Mucosa of rectum (tissue), 2 donors: ENCODE measurements at regions not wholly inside any gene's neighbourhood (a gene's known extent, or its start where the extent isn't known, plus 50 kb on each side); places are given as distances from the start of the nearest gene placed in this dataset.
"Not testable (repeated sequence)": the region's sequence is repeated elsewhere in the genome, so short reads cannot be mapped to it uniquely, and the experiment has no call there.

Experiments
- H3K27ac ChIP-seq, 2 donors: one replicate each; pipeline ENCODE4 v1.7.0; 2013; ENCODE audit warnings: inconsistent platforms in 2 of 2, low read depth in 2 of 2, low read length in 2 of 2
- H3K27me3 ChIP-seq, 2 donors: one replicate each; pipeline ENCODE4 v1.7.0; 2013; ENCODE audit warnings: low read length in 2 of 2; ENCODE audit not compliant: control insufficient read depth in 2 of 2, insufficient read depth in 2 of 2
- H3K36me3 ChIP-seq, 2 donors: one replicate each; pipeline ENCODE4 v1.7.0; 2013; ENCODE audit warnings: low read length in 2 of 2; ENCODE audit not compliant: control insufficient read depth in 2 of 2, insufficient read depth in 2 of 2
- H3K4me1 ChIP-seq, 2 donors: one replicate each; pipeline ENCODE4 v1.7.0; 2013; ENCODE audit warnings: low read length in 2 of 2, mild to moderate bottlenecking in 1 of 2; ENCODE audit not compliant: control insufficient read depth in 2 of 2, insufficient read depth in 2 of 2
- H3K4me3 ChIP-seq, 2 donors: one replicate each; pipeline ENCODE4 v1.7.0; 2013; ENCODE audit warnings: low read length in 2 of 2
- H3K9ac ChIP-seq, 2 donors: one replicate each; pipeline ENCODE4 v1.7.0; 2013; ENCODE audit warnings: low read length in 2 of 2, low read depth in 1 of 2, mild to moderate bottlenecking in 1 of 2
- H3K9me3 ChIP-seq, 2 donors: one replicate each; pipeline ENCODE4 v1.7.0; 2013; ENCODE audit warnings: low read length in 2 of 2; ENCODE audit not compliant: control insufficient read depth in 2 of 2
- donor health status: healthy.
- donor health status: Normal muscosa, but diverticular disease.

DNA sequence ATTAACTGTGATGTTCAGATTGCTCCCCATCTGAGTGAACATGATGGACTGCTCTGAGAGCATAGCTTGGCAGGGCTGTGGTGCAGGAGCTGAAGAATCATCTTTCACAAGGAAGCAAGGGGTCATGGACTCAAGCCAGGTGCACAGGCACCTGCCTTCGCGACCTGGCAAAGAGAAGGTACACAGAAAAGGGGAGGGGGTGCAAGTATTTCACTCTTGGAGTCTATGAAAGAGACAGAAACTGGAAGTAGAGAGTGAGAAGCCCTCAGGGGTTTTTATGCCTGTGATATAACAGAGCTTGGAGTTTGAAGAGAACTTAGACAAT is 232.6 kb upstream of the PLXNA2 start:
- H3K4me3 ChIP-seq: no peak overlapping the region
- H3K27ac ChIP-seq: no peak overlapping the region
- no peaks in the 10 kb centered on the region for H3K4me1 ChIP-seq
- H3K9ac ChIP-seq: no peak overlapping the region
- H3K9me3 ChIP-seq: no peaks in the 10 kb centered on the region
- H3K36me3 ChIP-seq: no peaks in the 10 kb centered on the region
- no peaks in the 10 kb centered on the region for H3K27me3 ChIP-seq

DNA sequence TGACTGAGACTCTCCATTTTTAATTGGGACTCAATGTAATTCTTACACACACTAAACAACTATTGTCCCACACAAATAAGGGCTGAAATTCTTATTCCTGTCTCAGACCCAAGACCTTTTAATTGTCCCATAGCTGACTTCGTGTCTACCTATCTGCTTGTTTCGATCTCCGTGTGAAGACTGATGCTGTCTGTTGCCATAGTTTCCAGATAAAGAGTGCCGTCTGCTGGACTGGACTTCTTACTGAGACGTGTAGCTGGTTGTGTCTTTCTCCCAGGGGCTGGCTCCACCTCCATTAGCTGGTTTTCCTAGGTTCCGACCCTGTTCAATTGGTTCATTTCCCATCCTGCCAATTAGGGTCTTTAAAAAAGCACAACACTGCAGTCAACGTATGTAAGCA is 235.3 kb upstream of the PLXNA2 start:
- Histone ChIP-seq H3K9me3 (no peaks in the 10 kb centered on the region), H3K9ac (no peak overlapping the region), H3K27ac (no peak overlapping the region), H3K4me3 (no peak overlapping the region), H3K27me3 (no peaks in the 10 kb centered on the region), H3K36me3 (no peaks in the 10 kb centered on the region), H3K4me1 (no peaks in the 10 kb centered on the region)

GRCh38 chr1:208485512-208485911 is 241.3 kb upstream of the PLXNA2 start:
- Histone ChIP-seq H3K9ac (no peak overlapping the region), H3K4me1 (no peaks in the 10 kb centered on the region), H3K27me3 (no peaks in the 10 kb centered on the region), H3K9me3 (no peaks in the 10 kb centered on the region), H3K4me3 (no peak overlapping the region), H3K36me3 (no peaks in the 10 kb centered on the region), H3K27ac (no peak overlapping the region)

- H3K9ac ChIP-seq: no peak overlapping the region
- no peak overlapping the region for H3K27ac ChIP-seq
- no peak overlapping the region for H3K4me3 ChIP-seq
- H3K4me1 ChIP-seq: no peaks in the 10 kb centered on the region
- H3K9me3 ChIP-seq: no peaks in the 10 kb centered on the region
- H3K36me3 ChIP-seq: no peaks in the 10 kb centered on the region
- no peaks in the 10 kb centered on the region for H3K27me3 ChIP-seq
Observed at GRCh38 chr1:208486677-208487076, 242.5 kb upstream of the PLXNA2 start.

DNA sequence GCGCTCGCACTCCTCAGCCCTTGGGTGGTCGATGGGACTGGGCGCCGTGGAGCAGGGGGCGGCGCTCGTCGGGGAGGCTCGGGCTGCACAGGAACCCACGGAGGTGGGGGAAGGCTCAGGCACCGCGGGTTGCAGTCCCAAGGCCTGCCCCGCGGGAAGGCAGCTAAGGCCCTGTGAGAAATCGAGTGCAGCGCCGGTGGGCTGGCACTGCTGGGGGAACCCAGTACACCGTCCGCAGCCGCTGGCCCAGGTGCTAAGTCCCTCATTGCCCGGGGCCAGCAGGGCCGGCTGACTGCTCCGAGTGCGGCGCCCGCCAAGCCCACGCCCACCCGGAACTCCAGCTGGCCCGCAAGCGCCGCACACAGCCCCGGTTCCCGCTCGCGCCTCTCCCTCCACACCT is 244.2 kb upstream of the PLXNA2 start:
- not testable (repeated sequence) for H3K4me3 ChIP-seq, H3K9me3 ChIP-seq, H3K27ac ChIP-seq, H3K4me1 ChIP-seq, H3K9ac ChIP-seq, H3K36me3 ChIP-seq, H3K27me3 ChIP-seq

DNA sequence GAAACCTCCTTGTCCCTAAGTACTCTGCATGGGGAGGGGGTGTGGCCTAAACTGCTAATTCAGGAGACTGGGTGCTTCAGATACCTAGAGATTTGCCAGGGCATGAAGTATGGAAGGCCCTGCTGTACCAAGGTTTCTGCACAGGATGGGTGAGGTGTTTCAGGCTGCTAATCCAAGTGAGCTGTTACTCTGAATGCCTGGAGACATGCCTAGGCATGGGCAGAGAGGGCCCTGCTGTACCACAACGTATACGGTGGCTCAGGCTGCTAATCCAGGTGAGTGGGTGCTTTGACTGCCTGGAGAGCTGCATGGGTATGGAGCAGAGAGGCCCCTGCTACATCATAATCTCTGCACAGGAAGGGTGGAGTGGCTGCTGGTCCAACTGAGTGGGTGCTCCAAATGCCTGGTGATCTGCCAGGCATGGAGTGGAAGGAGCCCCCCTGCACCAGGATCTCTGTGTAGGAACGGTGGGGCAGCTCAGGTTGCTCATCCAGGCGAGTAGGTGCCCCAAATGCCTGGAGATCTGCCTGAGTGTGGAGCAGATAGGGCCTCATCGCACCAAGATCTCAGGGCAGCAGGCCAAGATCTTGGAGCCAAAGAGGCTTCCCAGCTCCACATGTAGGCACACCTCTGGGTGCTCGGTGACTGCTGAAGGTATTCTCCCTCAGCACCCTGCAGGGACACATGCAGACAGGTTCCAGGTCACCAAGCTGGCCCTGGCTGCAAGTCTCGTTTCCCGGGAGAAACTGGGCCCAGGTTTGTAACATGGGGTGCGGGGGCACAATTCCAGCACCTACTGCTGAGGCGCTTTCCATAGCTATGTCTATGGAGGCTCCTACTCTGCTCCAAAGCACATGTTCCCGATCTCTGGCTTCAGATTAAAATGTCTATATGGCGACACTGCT is 252.5 kb upstream of the PLXNA2 start:
- no peaks in the 10 kb centered on the region for H3K36me3 ChIP-seq
- H3K27me3 ChIP-seq: peaks cover 3 to 4% of the 10 kb centered on the region in 2 donors
- H3K9me3 ChIP-seq: no peaks in the 10 kb centered on the region
- no peak overlapping the region for H3K4me3 ChIP-seq
- H3K4me1 ChIP-seq: no peaks in the 10 kb centered on the region
- H3K9ac ChIP-seq: no peak overlapping the region
- no peak overlapping the region for H3K27ac ChIP-seq

- no peaks in the 10 kb centered on the region for H3K4me1 ChIP-seq
- no peaks in the 10 kb centered on the region for H3K9me3 ChIP-seq
- H3K36me3 ChIP-seq: no peaks in the 10 kb centered on the region
- H3K27me3 ChIP-seq: peaks cover 3 to 4% of the 10 kb centered on the region in 2 donors
- H3K9ac ChIP-seq: no peak overlapping the region
- H3K4me3 ChIP-seq: no peak overlapping the region
- H3K27ac ChIP-seq: no peak overlapping the region
Observed at GRCh38 chr1:208497866-208498541, 253.8 kb upstream of the PLXNA2 start.

GRCh38 chr1:208499026-208499425 is 254.8 kb upstream of the PLXNA2 start:
- Histone ChIP-seq H3K4me3 (no peak overlapping the region), H3K9me3 (no peaks in the 10 kb centered on the region), H3K27me3 (peaks cover 3 to 4% of the 10 kb centered on the region in 2 donors), H3K27ac (no peak overlapping the region), H3K36me3 (no peaks in the 10 kb centered on the region), H3K4me1 (no peaks in the 10 kb centered on the region), H3K9ac (no peak overlapping the region)

- Histone ChIP-seq H3K4me1 (no peaks in the 10 kb centered on the region), H3K9me3 (no peaks in the 10 kb centered on the region), H3K27me3 (peaks cover 3 to 4% of the 10 kb centered on the region in 2 donors), H3K4me3 (no peak overlapping the region), H3K27ac (no peak overlapping the region), H3K9ac (no peak overlapping the region), H3K36me3 (no peaks in the 10 kb centered on the region)
Observed at GRCh38 chr1:208499601-208500000, 255.4 kb upstream of the PLXNA2 start.

DNA sequence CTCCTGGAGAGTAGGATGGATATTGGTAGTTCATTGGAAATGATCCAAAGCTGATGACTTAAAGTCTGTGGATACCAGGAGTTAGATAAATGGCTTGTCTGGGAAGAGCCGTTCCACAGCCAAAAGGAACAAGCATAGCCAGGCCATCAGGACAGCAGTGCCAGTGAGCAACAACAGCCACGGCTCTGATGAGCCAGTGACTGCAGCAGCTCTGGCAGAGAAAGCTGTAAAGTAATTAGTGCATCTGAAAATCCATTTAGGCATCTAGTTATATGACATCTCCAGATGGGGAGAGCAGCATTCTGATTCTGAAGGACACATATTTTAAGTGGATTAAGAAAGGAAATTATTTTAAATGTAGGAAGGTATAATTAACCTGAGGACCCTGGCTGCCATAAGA is 256.2 kb upstream of the PLXNA2 start:
- Histone ChIP-seq H3K27me3 (peaks cover 3 to 4% of the 10 kb centered on the region in 2 donors), H3K27ac (no peak overlapping the region), H3K36me3 (no peaks in the 10 kb centered on the region), H3K4me3 (no peak overlapping the region), H3K4me1 (no peaks in the 10 kb centered on the region), H3K9me3 (no peaks in the 10 kb centered on the region), H3K9ac (no peak overlapping the region)
